Stimulated activated naive CD4-positive, alpha-beta T cell (primary cell): ENCODE measurements at regions not wholly inside any gene's neighbourhood (a gene's known extent, or its start where the extent isn't known, plus 50 kb on each side); places are given as distances from the start of the nearest gene placed in this dataset.

ENCODE experiments used
- DNase-seq, 6 experiments: peaks; one replicate each; lab custom pipeline; 2025; lab: John Stamatoyannopoulos, UW

DNA sequence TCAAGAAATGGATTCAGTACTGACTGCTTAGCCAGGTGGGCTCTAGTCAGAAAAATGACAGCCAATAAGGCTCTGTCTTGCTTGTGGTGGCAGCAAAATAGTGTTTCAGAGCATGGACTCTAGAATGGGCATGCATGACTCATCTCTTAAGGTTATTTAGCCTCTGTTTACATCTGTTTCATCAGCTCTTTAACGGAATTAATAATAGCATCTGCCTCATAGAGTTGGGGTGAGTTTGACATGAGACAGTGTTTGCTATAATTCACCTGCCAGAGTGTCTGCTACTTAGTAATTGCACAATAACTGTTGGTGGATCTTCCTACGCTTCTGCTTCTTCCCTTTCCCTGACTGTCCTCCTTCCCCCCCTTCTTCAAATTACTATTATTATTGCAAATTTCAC, 350.4 kb upstream of the SEMA6D start:
- no peak for DNase-seq

DNA sequence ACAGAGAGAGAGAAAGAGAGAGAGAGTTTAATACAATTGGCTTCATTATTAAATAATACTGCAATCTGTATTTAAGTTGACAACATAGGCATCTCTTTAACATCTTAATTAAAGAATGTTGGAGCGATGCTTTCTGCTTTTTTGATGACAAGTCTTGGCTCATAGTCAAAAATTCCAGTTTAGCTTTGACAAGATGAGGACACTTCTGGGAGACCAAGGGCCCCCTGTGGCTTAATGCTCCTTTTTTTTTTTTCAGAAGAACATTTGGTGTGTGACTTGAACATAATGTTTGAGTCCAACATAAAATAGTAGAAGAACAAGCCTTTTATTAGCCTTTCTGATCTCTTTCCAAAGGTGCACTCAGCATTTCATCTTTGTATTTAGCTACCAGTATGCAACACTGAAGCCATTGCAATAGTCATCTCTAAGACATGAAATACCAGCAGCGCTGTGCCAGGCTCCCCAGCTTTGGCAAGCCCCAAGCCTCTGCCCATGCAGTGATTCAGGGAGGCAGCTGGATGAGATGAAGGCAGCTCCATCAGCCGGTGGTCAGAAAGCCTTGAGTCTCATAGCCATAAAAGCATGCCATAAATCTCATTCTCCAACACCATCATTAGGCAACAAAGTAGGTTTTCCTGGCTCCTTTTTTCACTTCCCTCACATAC, 349.4 kb upstream of the SEMA6D start:
- DNase-seq = no peak

DNA sequence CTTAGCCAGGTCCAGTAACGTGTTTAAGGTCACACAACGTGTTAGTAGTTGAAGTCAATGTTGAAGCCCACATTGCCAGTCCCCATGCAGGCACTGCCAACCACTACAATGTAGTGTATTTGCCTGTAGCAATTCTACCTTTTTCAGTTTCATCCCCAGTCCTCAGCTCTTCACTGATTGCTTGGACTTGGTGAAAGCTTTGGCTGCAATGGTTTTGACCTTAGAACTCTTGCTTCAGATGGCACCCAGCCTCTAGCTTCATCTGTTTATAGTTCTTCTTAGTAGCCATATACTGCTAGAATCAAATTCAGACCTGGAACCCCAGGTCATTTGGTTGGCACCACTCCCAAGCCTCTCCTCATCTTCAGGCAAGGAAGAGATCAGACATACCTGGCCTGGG, 345.4 kb upstream of the SEMA6D start:
- no peak for DNase-seq

GRCh38 chr15:47374222-47374621, 343.1 kb upstream of the SEMA6D start:
- no peak for DNase-seq

DNA sequence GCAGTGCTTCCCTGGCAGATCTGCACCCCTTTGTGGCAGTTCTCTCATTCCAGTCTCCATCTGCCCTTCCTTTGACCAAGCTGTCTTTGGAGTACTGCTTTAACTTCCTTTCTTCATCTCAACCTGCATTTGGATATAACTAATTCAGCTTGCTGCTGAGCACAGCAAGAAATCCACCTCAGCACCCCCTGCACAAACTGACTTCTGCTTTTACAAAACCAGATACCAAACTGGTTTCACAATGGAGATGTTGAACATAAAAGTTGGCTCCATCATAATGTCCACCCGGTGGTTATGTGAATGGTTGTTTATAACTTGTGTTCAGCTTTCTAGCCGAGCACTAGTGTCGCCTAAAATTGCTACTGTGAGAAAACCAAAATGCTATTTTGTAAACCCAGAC, 341.1 kb upstream of the SEMA6D start:
- no peak for DNase-seq

DNA sequence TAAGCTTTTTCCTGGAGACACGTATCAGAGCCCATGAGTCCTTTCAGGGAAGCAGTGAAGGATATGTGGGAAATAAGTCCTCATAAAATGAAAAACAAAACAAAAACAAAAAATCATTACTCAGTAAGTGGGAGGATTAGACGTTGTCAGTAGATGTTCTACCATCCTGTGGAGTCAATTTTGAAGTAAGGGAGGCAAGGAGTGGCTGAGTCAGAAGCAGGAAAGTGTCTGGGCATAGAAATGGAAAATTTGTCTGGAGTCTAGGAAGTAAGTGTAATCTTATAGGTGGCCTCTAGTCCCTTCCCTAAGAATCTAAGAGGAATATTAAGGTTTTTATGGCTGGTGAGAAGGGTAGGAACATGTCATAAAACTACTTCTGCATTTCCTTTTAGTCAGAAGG, 339.8 kb upstream of the SEMA6D start:
- no peak for DNase-seq

DNA sequence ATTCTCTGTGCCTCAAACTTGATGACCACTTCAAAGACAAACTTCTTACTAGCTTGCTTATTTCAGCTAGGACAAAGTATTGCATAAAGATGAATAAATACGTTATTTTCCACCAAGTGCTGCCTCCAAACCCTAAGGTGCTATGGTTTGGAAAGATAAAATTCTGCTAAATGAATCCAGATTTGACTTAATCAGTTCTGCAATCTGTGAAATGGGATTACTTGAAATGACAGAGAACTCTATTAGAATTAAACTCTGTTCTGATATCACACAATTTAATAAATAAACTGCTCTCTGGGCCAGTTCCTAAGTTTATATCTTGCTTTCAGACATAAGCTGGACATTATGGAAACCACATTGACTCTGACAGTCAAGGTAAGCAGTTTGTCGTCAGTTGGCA, 338.8 kb upstream of the SEMA6D start:
- DNase-seq = no peak

DNA sequence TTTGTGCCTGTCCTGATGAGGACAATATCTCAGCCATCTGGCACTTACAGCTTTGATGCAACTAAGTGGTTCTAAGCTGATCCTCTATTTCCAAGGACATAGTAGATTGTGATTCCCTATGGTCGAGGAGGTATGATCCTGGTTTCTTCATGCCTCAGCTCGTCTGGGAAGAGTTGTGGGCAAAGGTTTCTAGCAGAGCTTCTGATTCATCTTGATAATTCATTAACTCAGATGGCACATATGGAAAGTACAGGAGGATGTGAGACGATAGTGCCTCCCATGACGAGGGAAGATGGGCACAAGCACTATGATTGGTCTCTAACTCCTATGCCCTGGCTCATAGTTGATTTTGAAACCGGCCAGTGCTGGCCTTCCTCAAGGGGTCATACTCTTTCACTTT, 334.2 kb upstream of the SEMA6D start:
- DNase-seq = no peak

DNA sequence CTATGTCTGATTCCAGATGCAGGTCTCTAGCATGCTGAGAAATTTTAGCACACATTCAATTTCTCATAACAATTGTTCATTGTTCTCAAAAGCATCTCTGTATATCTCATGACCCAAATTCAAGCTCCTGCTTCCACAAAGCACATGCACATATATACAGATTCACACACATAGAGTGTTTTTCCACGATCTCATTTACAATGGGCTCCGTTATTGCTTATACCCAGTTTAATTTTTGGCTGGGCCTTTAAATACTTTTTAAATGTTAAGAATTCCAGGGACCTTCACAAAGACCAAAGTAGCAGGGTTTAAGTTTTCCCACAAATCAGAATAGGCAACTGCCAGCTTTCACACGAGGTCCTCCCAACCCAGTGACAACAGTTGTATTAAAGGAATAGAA, 333.5 kb upstream of the SEMA6D start:
- DNase-seq = no peak

DNA sequence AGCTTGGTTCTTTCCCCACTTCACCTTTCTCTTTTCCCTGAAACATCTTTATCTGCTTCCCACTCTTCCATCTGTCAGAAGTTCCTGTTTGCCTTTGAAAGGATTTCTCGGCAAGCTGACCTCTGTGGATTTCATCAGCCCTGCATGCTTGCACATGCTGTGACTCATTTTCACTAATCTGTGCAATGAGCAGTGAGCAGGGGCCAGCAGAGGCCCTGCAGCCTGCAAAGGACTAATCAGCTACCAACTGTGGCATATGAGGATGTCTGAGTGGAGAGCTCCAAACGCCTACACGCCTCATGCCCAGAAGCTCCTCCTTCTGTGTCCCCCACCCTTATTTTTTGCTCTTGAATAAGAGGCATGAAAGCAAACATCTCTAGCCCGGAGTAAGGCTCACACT, 333.0 kb upstream of the SEMA6D start:
- no peak for DNase-seq

DNA sequence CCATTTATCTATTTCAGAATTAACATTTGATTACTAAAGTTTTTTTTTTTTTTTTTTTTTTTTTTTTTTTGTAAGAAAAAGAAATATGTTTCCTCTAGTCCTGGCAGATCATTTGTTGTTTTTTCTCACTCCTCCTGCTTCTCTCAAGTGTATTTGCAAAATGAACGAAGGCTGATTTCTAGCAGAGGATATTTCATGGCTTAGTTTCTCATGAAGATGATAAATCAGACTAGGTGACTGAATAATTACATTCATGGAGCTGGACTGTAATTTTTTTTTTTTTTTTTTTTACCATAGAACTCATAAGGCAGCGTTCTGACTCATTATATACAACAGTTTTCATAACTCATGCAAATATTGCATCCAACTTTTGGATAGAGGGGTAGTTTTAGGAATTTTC, 332.5 kb upstream of the SEMA6D start:
- no peak for DNase-seq

- DNase-seq = no peak
These were observed 330.8 kb upstream of the SEMA6D start for GRCh38 chr15:47386459-47386858.

DNA sequence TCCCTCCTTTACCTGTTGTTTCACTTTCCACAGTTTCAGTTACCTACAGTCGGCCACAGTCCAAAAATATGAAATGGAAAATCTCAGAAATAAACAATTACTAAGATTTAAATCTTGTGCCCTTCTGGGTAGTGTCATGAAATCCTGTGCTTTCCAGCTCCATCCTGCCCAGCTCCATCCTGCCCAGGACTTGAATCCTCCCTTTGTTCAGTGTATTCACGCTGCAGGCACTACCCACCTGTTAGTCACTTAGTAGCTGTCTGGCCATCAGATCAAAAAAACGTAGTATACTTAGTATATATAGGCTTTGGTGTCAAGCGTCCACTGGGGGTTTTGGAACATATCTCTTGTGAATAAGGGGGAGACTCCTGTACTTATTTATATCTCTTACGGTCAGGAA, 329.0 kb upstream of the SEMA6D start:
- no peak for DNase-seq

GRCh38 chr15:47390208-47390765, 327.0 kb upstream of the SEMA6D start:
- DNase-seq = no peak

DNA sequence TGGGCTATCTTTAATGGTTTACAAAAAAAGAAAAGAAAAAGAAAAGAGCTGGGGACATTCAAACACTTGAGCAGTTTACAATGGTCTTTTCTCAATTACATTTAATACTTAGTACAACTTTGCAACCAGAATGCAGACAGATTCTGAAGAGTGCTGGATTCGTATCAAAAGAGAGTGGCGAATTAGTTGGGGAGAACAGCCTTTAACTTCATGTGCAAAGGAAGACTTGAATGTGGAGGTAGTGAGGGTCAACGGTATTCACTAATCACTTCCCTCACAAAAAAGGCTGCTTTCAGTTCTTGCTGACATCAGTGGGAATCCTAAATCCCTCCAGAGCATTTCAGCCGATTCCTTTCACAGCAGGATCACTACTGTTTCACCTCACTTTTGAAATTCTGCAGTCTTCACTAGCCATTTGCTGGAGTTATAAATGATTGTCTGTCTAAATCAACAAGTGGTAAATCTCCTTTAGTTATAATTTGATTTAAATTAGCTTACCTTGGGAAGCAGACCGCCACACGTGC, 323.0 kb upstream of the SEMA6D start:
- no peak for DNase-seq

- no peak for DNase-seq
These were observed 322.2 kb upstream of the SEMA6D start for GRCh38 chr15:47395076-47395475.

DNA sequence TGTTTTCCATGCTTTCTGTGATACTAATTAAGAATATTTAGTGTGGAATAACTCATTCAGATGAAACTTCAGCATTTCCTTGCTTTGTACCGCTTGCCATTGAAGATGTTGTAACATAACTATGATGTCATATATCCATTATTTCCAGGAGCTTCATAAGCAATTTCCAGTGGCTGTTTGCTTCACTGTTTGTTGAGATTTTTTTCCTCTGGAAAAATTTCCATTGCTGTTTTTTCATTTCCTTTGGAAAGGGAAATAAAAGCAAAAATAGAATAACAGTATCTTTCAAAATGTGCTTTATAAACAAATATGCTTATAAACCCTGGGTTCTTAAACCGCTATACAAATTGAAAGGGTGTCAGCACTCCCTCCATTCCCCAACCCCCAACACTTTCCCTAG, 319.6 kb upstream of the SEMA6D start:
- no peak for DNase-seq

- DNase-seq = no peak
These were observed 319.2 kb upstream of the SEMA6D start for GRCh38 chr15:47398132-47398531.

DNA sequence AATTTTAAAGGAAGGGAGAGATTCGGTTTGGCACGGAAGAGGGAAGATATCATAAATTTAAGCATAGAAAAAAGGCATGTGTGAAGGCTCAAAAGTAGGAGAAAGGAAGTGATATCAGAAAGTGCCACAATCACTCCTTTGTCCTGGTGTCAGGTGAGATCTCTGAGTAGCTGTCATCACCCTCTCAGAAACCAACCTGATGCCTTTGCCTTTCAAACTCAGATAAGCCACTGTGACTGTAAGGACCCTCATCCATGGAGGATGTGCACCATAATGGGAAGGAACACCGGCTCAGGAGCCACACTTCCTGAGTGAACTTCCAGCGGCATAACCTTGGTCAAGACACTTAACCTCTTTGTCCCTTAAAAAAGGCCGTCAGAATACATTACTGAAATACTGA, 318.7 kb upstream of the SEMA6D start:
- no peak for DNase-seq

DNA sequence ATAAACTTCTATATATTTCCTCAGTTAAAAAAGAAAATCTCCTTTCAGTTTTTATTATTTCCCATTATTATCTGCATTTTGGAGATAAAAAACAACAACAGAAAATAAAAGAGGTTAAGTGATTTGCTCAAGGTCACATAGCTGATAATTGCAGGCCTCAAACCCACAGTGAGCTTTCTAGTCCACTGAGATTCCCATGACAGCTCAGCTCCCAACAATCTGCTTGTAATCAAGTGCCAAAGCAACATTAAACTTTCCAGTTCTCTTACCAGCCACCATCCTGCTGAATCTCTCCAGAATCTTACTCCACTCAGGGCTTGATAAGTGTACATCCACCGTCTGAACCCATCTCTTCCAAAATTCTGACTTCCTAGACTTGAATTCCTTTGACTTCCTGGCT, 318.2 kb upstream of the SEMA6D start:
- DNase-seq = no peak

- DNase-seq = no peak
These were observed 316.7 kb upstream of the SEMA6D start for GRCh38 chr15:47400603-47401002.

GRCh38 chr15:47401427-47401826, 315.9 kb upstream of the SEMA6D start:
- DNase-seq = no peak

GRCh38 chr15:47402829-47403228, 314.5 kb upstream of the SEMA6D start:
- DNase-seq = no peak

DNA sequence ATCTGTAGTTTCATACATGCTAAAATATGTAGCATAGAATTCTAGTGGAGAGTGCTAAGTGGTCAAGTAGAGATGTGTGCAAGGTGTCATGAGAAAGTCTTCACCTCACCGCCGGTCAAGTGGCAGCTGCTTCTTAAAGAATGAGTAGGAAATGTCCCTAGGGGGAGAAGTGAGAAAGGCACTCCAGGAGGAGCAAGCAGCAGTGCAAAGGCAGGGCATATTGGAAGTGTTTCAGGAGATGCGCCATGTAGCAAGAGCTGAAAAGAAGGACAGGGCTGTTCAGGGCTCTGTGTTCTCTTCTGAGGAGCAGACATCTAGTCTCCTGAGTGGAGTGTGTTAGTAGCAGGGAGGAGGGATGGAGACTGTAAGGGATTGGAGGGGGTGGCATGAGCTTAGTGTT, 312.4 kb upstream of the SEMA6D start:
- DNase-seq = no peak
